ENCODE measurements at regions not wholly inside any gene's neighbourhood (a gene's known extent, or its start where the extent isn't known, plus 50 kb on each side); places are given as distances from the start of the nearest gene placed in this dataset.

- TF ChIP-seq, protein P1, sequence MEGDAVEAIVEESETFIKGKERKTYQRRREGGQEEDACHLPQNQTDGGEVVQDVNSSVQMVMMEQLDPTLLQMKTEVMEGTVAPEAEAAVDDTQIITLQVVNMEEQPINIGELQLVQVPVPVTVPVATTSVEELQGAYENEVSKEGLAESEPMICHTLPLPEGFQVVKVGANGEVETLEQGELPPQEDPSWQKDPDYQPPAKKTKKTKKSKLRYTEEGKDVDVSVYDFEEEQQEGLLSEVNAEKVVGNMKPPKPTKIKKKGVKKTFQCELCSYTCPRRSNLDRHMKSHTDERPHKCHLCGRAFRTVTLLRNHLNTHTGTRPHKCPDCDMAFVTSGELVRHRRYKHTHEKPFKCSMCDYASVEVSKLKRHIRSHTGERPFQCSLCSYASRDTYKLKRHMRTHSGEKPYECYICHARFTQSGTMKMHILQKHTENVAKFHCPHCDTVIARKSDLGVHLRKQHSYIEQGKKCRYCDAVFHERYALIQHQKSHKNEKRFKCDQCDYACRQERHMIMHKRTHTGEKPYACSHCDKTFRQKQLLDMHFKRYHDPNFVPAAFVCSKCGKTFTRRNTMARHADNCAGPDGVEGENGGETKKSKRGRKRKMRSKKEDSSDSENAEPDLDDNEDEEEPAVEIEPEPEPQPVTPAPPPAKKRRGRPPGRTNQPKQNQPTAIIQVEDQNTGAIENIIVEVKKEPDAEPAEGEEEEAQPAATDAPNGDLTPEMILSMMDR (IDR thresholded peaks at IDR 0.05) = no peak
- no peak for TF ChIP-seq POLR2A (IDR thresholded peaks at IDR 0.05)
- H3K9me3 ChIP-seq = peaks cover 0 to 3% (median 0%) of the 10 kb centered on the region in 4 donors
- DNase-seq = no peak
- no peaks in the 10 kb centered on the region for H3K27me3 ChIP-seq
- no peaks in the 10 kb centered on the region for H3K4me1 ChIP-seq
- H3K4me3 ChIP-seq = no peak overlapping the region
- no peaks in the 10 kb centered on the region for H3K36me3 ChIP-seq
- H3K27ac ChIP-seq = no peak overlapping the region
Observed at GRCh38 chr16:74202009-74202408, 94.6 kb upstream of the PSMD7 start.

- H3K4me1 ChIP-seq = no peaks in the 10 kb centered on the region
- DNase-seq = no peak
- H3K4me3 ChIP-seq = no peak overlapping the region
- H3K27ac ChIP-seq = no peak overlapping the region
- H3K27me3 ChIP-seq = no peaks in the 10 kb centered on the region
- no peak for TF ChIP-seq POLR2A (IDR thresholded peaks at IDR 0.05)
- H3K9me3 ChIP-seq = peaks cover 0 to 3% (median 0%) of the 10 kb centered on the region in 4 donors
- H3K36me3 ChIP-seq = no peaks in the 10 kb centered on the region
Observed at GRCh38 chr16:74201576-74201975, 95.0 kb upstream of the PSMD7 start.

DNA sequence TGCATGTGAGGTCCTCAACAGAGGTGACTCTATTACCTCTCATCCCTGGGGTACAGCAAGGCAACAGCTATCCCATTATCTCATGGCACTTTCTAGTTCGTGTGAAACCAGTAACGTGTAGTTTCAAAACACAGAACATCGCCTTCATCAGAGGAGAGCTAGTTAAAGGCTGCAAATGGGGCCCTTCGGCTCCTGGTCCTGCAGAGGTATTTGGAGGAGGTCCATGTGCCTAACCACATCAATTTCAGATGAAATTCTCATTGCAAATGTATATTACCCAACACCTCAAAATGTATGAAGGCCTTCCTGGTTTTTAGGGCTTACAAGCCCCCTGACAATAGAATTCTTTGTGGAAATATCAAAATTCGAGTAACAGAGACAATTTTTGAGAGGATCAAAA, 95.7 kb upstream of the PSMD7 start:
- no peak overlapping the region for H3K4me3 ChIP-seq
- peaks cover 0 to 3% (median 0%) of the 10 kb centered on the region in 4 donors for H3K9me3 ChIP-seq
- H3K4me1 ChIP-seq = no peaks in the 10 kb centered on the region
- H3K27ac ChIP-seq = no peak overlapping the region
- H3K36me3 ChIP-seq = no peaks in the 10 kb centered on the region
- DNase-seq = no peak
- no peak for TF ChIP-seq POLR2A (IDR thresholded peaks at IDR 0.05)
- TF ChIP-seq, protein P1 (IDR thresholded peaks at IDR 0.05) = no peak
- no peaks in the 10 kb centered on the region for H3K27me3 ChIP-seq

DNA sequence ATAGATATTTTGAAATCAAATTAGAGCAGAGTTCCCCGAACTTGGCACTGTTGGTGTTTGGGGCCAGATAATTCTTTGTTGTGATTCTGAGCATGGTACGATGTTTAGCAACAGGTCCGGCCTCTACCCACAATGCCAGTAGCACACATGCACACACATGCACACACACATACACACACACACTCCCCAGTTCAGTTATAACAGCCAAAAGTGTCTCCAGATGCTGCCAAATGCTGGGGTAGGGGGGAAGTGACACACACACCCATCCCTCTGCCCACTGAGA, 96.8 kb upstream of the PSMD7 start:
- Histone ChIP-seq H3K4me1 (no peaks in the 10 kb centered on the region), H3K36me3 (no peaks in the 10 kb centered on the region), H3K4me3 (no peak overlapping the region), H3K27ac (no peak overlapping the region), H3K27me3 (no peaks in the 10 kb centered on the region), H3K9me3 (peaks cover 0 to 3% (median 0%) of the 10 kb centered on the region in 4 donors)
- TF ChIP-seq, protein P1 (IDR thresholded peaks at IDR 0.05) = no peak
- TF ChIP-seq POLR2A (IDR thresholded peaks at IDR 0.05) = no peak
- no peak for DNase-seq

DNA sequence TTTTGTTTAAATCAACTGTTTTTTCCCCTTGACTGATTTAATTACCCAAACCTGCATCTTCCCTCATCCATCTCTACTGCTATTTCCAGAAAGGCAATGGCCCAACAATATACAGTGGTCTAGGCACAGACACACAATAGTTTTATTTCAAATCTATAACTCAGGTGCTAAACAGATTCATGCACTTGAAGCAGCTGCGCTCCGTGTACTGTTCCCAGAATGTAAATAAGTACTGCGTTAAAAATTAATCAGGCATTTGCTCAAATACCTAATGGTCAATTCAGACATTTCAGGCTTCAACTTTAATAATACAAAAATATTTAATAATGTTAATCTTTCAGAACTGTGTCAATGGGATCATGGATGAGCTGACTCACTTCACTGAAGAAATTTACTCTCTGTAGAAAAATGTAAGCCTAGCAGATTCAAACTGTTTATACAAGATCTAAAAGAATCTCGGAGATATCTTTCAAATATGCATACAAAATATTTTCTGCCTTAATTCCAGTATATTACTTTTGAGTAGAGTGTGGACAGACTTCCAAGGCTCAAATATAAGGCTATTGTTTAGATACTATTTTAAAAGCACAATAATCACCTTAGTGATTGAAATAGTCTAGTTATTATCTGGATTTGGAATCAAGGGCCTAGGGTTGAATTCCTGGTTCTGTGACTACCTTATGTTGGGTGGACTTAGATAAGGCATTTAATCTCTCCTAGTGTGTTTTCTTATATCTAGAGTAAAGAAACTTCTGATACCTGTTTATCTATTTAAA, 97.4 kb upstream of the PSMD7 start:
- H3K4me3 ChIP-seq = no peak overlapping the region
- DNase-seq = no peak
- peaks cover 0 to 3% (median 0%) of the 10 kb centered on the region in 4 donors for H3K9me3 ChIP-seq
- H3K4me1 ChIP-seq = no peaks in the 10 kb centered on the region
- no peaks in the 10 kb centered on the region for H3K27me3 ChIP-seq
- no peaks in the 10 kb centered on the region for H3K36me3 ChIP-seq
- H3K27ac ChIP-seq = no peak overlapping the region
- no peak for TF ChIP-seq POLR2A (IDR thresholded peaks at IDR 0.05)
- TF ChIP-seq, protein P1 (IDR thresholded peaks at IDR 0.05) = no peak

DNA sequence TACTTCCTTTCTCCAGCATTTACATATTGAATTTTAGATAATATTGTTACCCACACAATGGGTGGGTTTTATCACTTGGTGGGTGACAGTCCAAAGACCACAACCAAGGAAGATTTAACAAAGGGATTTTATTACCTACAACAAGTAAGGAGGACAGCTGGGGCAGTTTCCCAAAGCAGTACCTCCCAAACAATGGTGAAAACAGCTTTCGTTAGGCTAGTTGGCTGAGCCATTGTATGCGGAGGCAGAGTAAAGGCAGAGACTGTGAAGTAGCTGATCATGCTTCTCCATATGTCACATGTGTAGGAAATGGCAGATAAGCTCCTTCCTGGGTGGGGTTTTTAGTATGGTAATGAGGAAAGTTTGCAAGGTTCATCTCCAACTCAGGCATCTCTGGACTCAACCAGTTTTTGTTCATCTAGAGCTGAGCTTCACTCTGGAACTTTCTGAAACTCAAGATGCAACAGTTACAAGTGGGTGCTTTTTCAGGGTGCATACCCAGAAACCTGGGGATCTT, 104.3 kb upstream of the PSMD7 start:
- Histone ChIP-seq H3K36me3 (no peaks in the 10 kb centered on the region), H3K9me3 (no peaks in the 10 kb centered on the region), H3K27ac (no peak overlapping the region), H3K4me1 (no peaks in the 10 kb centered on the region), H3K4me3 (no peak overlapping the region), H3K27me3 (no peaks in the 10 kb centered on the region)
- no peak for DNase-seq
- TF ChIP-seq, protein P1 (IDR thresholded peaks at IDR 0.05) = no peak
- TF ChIP-seq POLR2A (IDR thresholded peaks at IDR 0.05) = no peak
